ENCODE measurements at regions not wholly inside any gene's neighbourhood (a gene's known extent, or its start where the extent isn't known, plus 50 kb on each side); places are given as distances from the start of the nearest gene placed in this dataset.

DNA sequence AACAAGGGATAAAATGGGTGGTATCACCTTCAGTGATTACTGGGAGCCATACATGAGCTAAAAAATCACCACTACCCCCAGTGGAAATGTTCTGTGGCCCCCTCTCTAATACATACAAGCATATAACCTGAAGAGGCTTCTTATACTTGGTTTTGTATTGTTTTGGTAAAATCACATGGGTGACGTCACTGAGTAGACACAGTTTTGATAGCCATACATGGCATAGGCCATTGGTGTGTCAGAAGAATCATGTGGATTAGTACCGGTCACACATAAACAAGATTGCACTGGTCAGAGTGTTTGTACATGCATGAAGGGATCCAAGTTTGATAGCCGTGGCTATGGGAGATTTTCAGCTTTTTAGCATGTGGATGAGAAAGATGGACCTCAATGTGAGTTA, 131.9 kb upstream of the RADX start:
- TF ChIP-seq, protein P1, sequence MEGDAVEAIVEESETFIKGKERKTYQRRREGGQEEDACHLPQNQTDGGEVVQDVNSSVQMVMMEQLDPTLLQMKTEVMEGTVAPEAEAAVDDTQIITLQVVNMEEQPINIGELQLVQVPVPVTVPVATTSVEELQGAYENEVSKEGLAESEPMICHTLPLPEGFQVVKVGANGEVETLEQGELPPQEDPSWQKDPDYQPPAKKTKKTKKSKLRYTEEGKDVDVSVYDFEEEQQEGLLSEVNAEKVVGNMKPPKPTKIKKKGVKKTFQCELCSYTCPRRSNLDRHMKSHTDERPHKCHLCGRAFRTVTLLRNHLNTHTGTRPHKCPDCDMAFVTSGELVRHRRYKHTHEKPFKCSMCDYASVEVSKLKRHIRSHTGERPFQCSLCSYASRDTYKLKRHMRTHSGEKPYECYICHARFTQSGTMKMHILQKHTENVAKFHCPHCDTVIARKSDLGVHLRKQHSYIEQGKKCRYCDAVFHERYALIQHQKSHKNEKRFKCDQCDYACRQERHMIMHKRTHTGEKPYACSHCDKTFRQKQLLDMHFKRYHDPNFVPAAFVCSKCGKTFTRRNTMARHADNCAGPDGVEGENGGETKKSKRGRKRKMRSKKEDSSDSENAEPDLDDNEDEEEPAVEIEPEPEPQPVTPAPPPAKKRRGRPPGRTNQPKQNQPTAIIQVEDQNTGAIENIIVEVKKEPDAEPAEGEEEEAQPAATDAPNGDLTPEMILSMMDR (conservative IDR thresholded peaks at IDR 0.05; ENCODE audit: low read depth, low read length), result no peak
- no peak for TF ChIP-seq EZH2 (IDR thresholded peaks at IDR 0.05; ENCODE audit: borderline replicate concordance, low read depth, low read length, poor library complexity, severe bottlenecking)

Measured in A673 (cell line).